GM12892 (cell line): ENCODE measurements at regions not wholly inside any gene's neighbourhood (a gene's known extent, or its start where the extent isn't known, plus 50 kb on each side); places are given as distances from the start of the nearest gene placed in this dataset.
"Not testable (repeated sequence)": the region's sequence is repeated elsewhere in the genome, so short reads cannot be mapped to it uniquely, and the experiment has no call there.

Source experiments
- DNase-seq: peaks from one replicate; pipeline ENCODE4 v3.0.0; 2011; ENCODE audit not compliant: insufficient read length
- FAIRE-seq: peaks from 2 replicates; lab custom pipeline; 2011; peaks lifted over from hg19 to GRCh38; lab: Jason Lieb, UNC
- POLR2A ChIP-seq: IDR thresholded peaks from 2 replicates; pipeline ENCODE4 v1.6.1; 2011; ENCODE audit warnings: low read depth, low read length, control low read depth
- POLR2AphosphoS5 ChIP-seq: IDR thresholded peaks from 2 replicates; pipeline ENCODE4 v1.6.1; 2011; ENCODE audit warnings: low read depth, low read length, control low read depth
- TAF1 ChIP-seq: IDR thresholded peaks from 2 replicates; pipeline ENCODE4 v1.6.1; 2011; ENCODE audit warnings: low read depth, mild to moderate bottlenecking, control low read depth, low read length, borderline replicate concordance

DNA sequence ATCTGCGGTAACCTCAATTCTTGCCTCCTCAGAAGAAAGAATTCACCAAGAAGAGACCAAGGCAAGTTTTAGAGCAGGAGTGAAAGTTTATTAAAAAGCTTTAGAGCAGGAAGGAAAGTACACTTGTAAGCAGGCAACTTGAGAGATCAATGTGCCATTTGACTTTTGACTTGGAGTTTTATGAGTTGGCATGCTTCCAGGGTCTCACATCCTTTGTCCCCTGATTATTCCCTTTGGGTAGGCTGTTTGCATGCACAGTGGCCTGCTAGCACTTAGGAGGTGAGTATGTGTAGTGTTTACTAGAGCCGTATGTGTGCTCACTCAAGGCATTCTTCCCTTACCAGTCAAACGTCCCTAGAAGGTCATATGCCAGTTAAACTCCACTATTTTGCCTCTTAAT, 111.0 kb upstream of the RAI14 start:
- FAIRE-seq (no peak), DNase-seq (no peak)
- no peak for TF ChIP-seq TAF1
- no peak for TF ChIP-seq POLR2A
- no peak for TF ChIP-seq POLR2AphosphoS5

DNA sequence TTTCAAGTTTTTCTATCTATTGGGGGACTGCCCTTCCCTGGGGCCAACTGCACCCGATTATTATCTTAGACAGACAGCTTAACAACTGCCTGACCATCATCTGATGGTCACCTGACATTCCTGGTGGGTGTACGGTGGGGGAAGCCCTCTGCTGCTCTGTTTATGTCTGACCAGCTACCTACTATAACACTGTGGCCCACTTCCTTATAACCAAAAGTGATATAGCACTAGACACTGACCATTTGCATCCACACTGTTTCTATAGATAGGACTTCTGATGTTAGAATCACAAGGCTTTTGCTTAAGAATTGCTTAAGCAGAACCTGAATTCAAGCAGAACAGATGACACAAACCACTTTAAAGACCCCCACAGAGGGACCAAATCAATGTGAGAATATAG, 110.5 kb upstream of the RAI14 start:
- FAIRE-seq: no peak
- no peak for DNase-seq
- TF ChIP-seq POLR2A (no peak), TAF1 (no peak), POLR2AphosphoS5 (no peak)

DNA sequence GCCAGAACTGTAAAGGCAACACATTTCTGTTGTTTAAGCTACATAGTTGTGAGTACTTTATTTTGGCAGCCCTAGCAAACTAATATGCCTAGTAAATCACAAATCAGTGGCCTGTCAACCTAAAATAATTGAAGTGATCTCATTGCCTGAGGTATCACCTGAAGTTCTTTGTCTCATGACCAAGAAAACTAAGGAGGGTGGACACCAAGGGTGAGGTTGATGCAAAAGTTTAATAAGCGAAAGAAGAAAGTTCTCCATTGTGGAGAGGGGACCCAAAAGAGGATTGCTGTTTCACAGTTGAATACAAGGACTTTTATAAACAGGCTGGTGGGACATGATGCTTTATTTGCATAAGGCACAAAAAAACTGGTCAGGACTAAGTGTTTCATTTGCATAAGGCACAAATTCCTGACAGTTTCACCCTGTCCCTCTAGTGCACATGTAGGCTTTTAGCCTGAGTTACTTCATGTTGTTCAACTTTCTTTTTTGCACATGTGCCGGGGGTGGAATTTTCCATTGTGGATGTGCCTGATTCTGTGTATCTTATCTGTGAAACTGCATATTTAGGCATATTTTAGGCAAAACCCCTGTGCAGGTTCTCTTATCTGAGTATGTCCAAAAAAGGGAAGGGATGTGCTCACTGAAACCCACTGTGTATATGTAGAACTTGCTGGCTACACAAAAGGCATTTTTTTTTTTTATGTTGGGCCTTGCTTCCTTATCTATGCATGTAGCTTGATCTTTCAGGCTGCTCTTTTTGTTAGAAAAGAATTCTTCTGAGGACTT, 108.6 kb upstream of the RAI14 start:
- no peak for DNase-seq

DNA sequence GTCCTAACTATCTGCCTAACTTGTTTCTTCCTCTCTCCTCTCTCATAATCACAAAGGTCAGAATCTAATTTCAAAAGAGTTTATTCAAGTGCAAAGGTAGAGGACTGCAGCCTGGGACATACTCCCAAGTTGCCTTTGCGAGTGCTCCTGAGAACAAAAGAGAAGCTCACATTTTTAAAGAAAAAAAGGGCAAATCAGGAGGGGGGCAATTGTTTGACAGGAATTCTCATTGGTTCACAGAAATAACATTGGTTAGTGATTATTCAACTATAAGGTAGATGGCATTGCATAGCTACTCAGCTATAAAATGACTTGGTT, 108.1 kb upstream of the RAI14 start:
- DNase-seq: no peak
- no peak for FAIRE-seq
- TF ChIP-seq POLR2AphosphoS5 (no peak), TAF1 (no peak), POLR2A (no peak)

More for the DNA sequence above, 108.6 kb upstream of the RAI14 start:
- TF ChIP-seq POLR2AphosphoS5: no peak
- TF ChIP-seq POLR2A: no peak
- TF ChIP-seq TAF1: no peak
- FAIRE-seq: no peak

DNA sequence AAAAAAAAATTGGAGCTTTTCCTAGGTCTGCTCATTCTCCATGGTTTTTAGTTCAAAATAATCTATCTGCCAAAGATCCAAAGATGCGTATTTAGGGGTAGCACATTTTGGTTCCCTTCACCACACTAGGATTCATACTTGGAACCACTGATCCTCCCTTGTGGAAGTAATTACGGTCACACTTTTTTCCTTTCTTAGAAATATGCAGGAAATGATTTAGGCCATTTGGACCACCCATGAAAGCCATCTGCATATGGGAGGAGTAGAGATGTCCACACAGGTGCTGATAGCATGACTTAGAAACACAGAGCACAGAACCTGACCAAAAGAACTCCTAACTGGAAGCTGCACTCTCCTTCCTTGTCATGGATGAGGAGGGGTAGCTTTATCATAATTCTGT, 105.9 kb upstream of the RAI14 start:
- no peak for FAIRE-seq
- no peak for DNase-seq
- no peak for TF ChIP-seq POLR2AphosphoS5
- no peak for TF ChIP-seq TAF1
- TF ChIP-seq POLR2A: no peak

DNA sequence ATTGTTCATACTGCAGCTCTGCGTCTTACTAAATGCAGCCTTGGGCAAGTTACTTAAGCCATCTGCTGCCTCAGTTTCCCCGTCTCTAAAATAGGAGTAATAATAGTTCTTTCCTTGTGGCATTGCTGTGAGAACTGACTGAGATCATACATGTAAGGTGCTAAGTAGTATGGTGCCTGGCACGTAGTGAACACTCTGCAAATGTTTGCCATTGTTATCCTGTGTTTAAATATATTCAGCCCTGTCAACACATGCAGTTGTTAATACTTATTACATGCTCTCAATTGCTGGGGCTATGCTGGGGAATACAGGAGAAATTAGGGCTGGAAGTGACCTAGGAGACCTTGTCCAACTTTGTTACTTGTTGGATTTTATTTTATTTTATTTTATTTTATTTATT, 105.2 kb upstream of the RAI14 start:
- TF ChIP-seq TAF1: no peak
- no peak for TF ChIP-seq POLR2AphosphoS5
- no peak for TF ChIP-seq POLR2A
- FAIRE-seq: no peak
- no peak for DNase-seq

DNA sequence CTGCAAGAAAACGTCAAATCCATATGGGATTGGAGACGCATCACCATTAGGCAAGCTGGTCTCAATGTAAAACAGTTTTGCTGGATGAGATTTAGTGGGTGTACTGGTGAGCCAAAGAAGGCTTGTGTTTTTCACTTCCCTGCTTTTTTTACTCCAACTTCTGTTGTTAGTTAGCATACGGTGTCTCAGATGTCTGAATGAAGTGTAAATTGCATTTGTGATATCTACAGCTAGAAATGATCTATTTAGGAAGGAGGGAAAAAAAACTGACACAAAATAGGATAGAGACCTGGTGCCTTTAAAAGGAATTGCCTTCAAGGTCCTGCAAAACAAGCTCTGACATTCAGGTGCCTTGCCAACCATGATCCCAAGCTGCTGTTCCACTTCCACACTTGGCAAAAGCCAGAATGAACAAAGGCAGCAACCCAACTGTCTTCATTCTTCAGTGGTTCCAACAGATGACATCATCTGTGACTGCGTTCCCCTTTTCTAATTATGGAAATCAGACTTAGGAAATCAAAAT, 104.2 kb upstream of the RAI14 start:
- TF ChIP-seq POLR2AphosphoS5: no peak
- FAIRE-seq (no peak), DNase-seq (no peak)

DNA sequence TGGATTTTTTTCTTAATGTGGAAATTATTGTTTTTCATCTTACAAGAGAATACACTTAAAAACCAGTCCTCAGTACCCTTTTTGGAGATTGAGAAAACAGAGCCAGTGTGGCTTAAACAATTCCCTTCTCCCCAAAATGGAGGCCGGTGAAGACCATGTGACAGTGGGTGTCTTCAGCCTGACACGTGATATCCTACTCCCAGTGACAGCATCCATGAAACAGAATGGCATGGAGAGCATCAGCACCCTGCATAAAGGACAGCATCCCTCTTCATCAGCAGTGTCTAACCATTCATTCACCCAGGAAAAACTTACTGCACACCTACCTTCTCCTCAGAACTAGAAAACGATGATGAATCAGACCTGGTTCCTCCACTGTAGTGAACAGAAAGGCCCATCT, 103.4 kb upstream of the RAI14 start:
- FAIRE-seq: no peak
- no peak for DNase-seq
- TF ChIP-seq POLR2A (no peak), POLR2AphosphoS5 (no peak), TAF1 (no peak)

DNA sequence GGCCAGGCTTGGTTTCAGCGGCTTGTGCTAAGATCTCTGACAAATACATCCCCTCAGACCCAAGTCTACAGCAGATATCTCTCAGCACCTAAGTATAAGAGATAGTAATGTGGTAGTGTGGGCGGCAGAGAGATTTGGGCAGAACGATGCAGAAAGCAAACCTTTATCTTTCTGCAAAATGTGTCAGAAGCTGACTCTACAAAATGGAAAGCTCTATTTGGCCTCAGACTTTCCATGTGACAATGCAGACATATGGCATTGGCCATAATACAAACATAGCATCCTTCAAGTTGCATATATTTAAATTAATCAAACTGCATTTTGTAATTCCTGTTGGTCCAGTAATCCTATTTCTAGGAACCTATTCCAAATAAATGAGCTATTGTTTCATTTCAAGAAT, 102.5 kb upstream of the RAI14 start:
- DNase-seq (no peak), FAIRE-seq (no peak)
- TF ChIP-seq TAF1: no peak
- TF ChIP-seq POLR2A: no peak
- no peak for TF ChIP-seq POLR2AphosphoS5

DNA sequence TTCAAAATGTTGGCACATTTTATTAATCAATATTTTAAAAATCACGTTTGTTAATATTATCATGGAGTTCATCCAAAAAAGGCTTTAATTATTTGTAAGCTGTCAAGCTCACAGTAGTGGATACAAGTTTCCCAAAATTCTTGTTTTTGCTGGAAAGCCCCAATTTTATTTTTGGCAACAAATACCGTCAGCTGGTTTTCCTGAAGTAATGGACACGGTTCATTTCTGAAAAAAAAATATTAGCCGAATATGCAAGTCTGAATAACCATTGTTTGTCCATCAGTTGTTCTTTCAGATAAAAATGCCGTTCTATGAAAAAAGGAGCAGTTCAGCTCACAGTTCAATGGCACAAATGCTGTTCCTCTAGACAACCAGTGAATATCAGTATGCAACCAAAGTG, 101.5 kb upstream of the RAI14 start:
- no peak for FAIRE-seq
- TF ChIP-seq TAF1 (no peak), POLR2A (no peak), POLR2AphosphoS5 (no peak)
- DNase-seq: no peak

DNA sequence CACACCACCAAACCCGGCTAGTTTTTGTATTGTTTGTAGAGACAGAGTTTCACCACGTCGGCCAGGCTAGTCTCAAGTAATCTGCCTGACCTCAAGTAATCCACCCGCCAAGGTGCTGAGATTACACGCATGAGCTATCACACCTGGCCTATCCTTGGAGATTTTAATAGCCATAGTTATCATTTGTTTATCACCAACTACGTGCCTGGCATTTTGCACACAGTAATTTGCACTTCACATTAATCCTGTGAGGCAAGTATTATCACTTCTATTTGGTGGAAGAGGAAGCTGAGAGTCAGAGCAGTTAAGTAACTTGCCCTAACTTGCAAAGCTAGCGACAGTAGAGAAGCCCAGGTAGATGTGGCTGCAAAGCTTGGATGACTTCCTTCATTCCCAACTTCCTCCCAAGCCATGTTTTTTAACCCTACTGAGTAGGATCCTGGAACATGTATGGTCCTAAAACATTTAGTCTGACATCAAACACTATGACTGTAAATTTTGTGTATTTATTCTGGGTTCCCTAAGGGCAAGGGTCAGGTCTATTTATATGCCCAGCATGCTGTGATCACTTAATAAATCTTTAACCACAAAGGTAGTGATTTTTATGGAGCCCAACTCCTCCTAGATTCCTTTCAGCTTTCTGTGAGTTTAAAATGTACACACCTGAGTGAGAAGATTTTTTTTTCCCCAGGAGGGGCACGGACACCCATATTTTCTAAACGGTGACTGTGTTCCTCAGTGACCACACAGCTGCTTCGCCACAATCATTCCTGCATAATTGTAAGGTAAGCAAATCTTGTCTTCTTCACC, 100.2 kb upstream of the RAI14 start:
- no peak for TF ChIP-seq POLR2AphosphoS5

DNA sequence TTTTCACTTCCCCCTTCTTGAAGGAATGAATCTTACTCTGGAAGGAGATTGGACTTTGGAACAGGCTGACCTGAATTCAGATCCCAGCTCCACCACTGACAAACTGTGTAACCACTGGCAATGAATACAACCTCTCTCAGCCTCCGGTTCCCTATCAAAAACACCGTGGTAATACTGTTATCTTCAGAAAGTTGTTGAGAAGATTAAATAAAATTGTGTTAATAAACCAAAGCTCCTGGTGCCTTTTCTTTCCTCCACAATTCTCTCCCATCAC, 99.7 kb upstream of the RAI14 start:
- FAIRE-seq: no peak
- TF ChIP-seq TAF1: no peak
- TF ChIP-seq POLR2AphosphoS5: no peak
- TF ChIP-seq POLR2A: no peak
- DNase-seq: no peak

More for the DNA sequence above, 100.2 kb upstream of the RAI14 start:
- FAIRE-seq (no peak), DNase-seq (no peak)

DNA sequence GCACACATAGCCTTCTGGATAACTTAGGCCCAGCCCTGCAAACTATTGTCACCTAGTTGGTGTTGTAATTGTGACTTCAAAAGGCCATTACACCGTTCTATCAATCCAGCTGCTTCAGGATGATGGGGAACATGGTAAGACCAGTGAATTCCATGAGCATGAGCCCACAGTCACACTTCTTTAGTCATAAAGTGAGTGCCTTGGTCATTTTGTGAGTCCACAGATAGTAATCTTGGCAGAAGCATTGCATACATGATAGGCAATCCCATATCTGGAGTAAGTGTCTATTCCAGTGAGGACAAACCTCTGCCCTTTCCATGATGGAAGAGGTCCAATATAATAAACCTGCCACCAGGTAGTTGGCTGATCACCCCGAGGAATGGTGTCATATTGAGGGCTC, 94.5 kb upstream of the RAI14 start:
- FAIRE-seq, DNase-seq: not testable (repeated sequence)
